Endodermal cell (in vitro differentiated cells): ENCODE measurements at regions not wholly inside any gene's neighbourhood (a gene's known extent, or its start where the extent isn't known, plus 50 kb on each side); places are given as distances from the start of the nearest gene placed in this dataset.

Experiments
- DNase-seq: peaks from one replicate; pipeline ENCODE4 v3.0.0-alpha.2; 2017
- H3K27ac ChIP-seq: 2 replicates; pipeline ENCODE4 v1.5.1; 2013; ENCODE audit warnings: mild to moderate bottlenecking, low read depth, low read length, moderate library complexity
- H3K27me3 ChIP-seq: 2 replicates; pipeline ENCODE4 v1.6.1; 2013; ENCODE audit warnings: mild to moderate bottlenecking, low read length, moderate library complexity; ENCODE audit not compliant: insufficient read depth, control insufficient read depth, poor library complexity, severe bottlenecking
- H3K36me3 ChIP-seq: 2 replicates; pipeline ENCODE4 v1.7.0; 2013; ENCODE audit warnings: mild to moderate bottlenecking, low read length, moderate library complexity; ENCODE audit not compliant: control insufficient read depth, insufficient read depth
- H3K4me1 ChIP-seq: one replicate; pipeline ENCODE4 v1.7.0; 2013; ENCODE audit warnings: low read length; ENCODE audit not compliant: control insufficient read depth, insufficient read depth
- H3K4me3 ChIP-seq: 2 replicates; pipeline ENCODE4 v1.5.1; 2013; ENCODE audit warnings: mild to moderate bottlenecking, low read length, moderate library complexity
- H3K9ac ChIP-seq: 2 replicates; pipeline ENCODE4 v1.6.1; 2013; ENCODE audit warnings: mild to moderate bottlenecking, low read length, moderate library complexity; ENCODE audit not compliant: poor library complexity, severe bottlenecking; ENCODE audit errors: extremely low read depth
- H3K9me3 ChIP-seq: 2 replicates; pipeline ENCODE4 v1.6.1; 2013; ENCODE audit warnings: mild to moderate bottlenecking, low read length, moderate library complexity; ENCODE audit not compliant: control insufficient read depth
- H3K27ac Mint-ChIP-seq: 2 replicates; pipeline ENCODE4 v1.8.0; 2020; ENCODE audit warnings: mixed read lengths
- H3K27me3 Mint-ChIP-seq: 2 replicates; pipeline ENCODE4 v1.8.0; 2021; ENCODE audit warnings: mild to moderate bottlenecking, mixed read lengths; ENCODE audit not compliant: insufficient read depth
- H3K36me3 Mint-ChIP-seq: 2 replicates; pipeline ENCODE4 v1.8.0; 2020; ENCODE audit warnings: low read depth, mixed read lengths
- H3K4me1 Mint-ChIP-seq: 2 replicates; pipeline ENCODE4 v1.8.0; 2020; ENCODE audit warnings: mixed read lengths
- H3K4me3 Mint-ChIP-seq: 2 replicates; pipeline ENCODE4 v1.8.0; 2020; ENCODE audit warnings: mild to moderate bottlenecking, moderate library complexity, mixed read lengths
- H3K9me3 Mint-ChIP-seq: 2 replicates; pipeline ENCODE4 v1.8.0; 2020; ENCODE audit warnings: mild to moderate bottlenecking, mixed read lengths
- CTCF ChIP-seq: fragments of 200-600 bp; sonication (generic); conservative IDR thresholded peaks from 2 replicates; pipeline ENCODE4 v1.5.0; 2021; ENCODE audit warnings: antibody characterized with exemption, mild to moderate bottlenecking
- WGBS, 2 experiments: methylation state at CpG; one replicate each; pipeline versions ENCODE4 v1.1.5 to v1.1.7; 2013; ENCODE audit warnings: missing lambda C conversion rate in 2 of 2, mixed read lengths in 1 of 2; ENCODE audit not compliant: insufficient coverage in 1 of 2, insufficient read length in 1 of 2; 5-methylcytosine and 5-hydroxymethylcytosine counted together

- H3K27me3 Mint-ChIP-seq = no peaks in the 10 kb centered on the region
- H3K4me3 ChIP-seq = no peak overlapping the region
- no peaks in the 10 kb centered on the region for H3K27me3 ChIP-seq
- H3K9me3 Mint-ChIP-seq = peaks cover 83% of the 10 kb centered on the region
- TF ChIP-seq CTCF = no peak
- no peak overlapping the region for H3K27ac Mint-ChIP-seq
- H3K36me3 Mint-ChIP-seq = no peaks in the 10 kb centered on the region
- H3K4me1 ChIP-seq = no peaks in the 10 kb centered on the region
- no peak overlapping the region for H3K27ac ChIP-seq
- no peak overlapping the region for H3K4me3 Mint-ChIP-seq
- no peaks in the 10 kb centered on the region for H3K36me3 ChIP-seq
- DNase-seq = no peak
- no peaks in the 10 kb centered on the region for H3K4me1 Mint-ChIP-seq
- WGBS, 2 experiments = 69 to 84% methylated on average over 6 of the region's 6 CpGs
- no peak overlapping the region for H3K9ac ChIP-seq
- peaks cover 81% of the 10 kb centered on the region for H3K9me3 ChIP-seq
These were observed 60.9 kb upstream of the USP29 start for GRCh38 chr19:57058871-57059270.

- Histone ChIP-seq H3K9ac (no peak overlapping the region), H3K4me1 (no peaks in the 10 kb centered on the region), H3K27ac (no peak overlapping the region), H3K4me3 (no peak overlapping the region), H3K27me3 (no peaks in the 10 kb centered on the region), H3K9me3 (peaks cover 72% of the 10 kb centered on the region), H3K36me3 (no peaks in the 10 kb centered on the region)
- TF ChIP-seq CTCF = no peak
- H3K36me3 Mint-ChIP-seq = no peaks in the 10 kb centered on the region
- WGBS, 2 experiments = 46 to 53% methylated on average over 4 of the region's 4 CpGs
- no peak overlapping the region for H3K27ac Mint-ChIP-seq
- H3K9me3 Mint-ChIP-seq = peaks cover 85% of the 10 kb centered on the region
- H3K27me3 Mint-ChIP-seq = no peaks in the 10 kb centered on the region
- H3K4me3 Mint-ChIP-seq = no peak overlapping the region
- no peaks in the 10 kb centered on the region for H3K4me1 Mint-ChIP-seq
- no peak for DNase-seq
These were observed 56.7 kb upstream of the USP29 start for GRCh38 chr19:57063070-57063469.

- DNase-seq = no peak
- no peaks in the 10 kb centered on the region for H3K27me3 Mint-ChIP-seq
- WGBS, 2 experiments = 70% methylated on average over 3 of the region's 3 CpGs; no CpG with 5 or more reads in 1 of the 2 experiments
- H3K4me1 Mint-ChIP-seq = no peaks in the 10 kb centered on the region
- H3K9me3 Mint-ChIP-seq = peaks cover 98% of the 10 kb centered on the region
- Histone ChIP-seq H3K36me3 (no peaks in the 10 kb centered on the region), H3K4me1 (no peaks in the 10 kb centered on the region), H3K9ac (no peak overlapping the region), H3K9me3 (peaks cover 73% of the 10 kb centered on the region), H3K4me3 (no peak overlapping the region), H3K27ac (no peak overlapping the region), H3K27me3 (no peaks in the 10 kb centered on the region)
- H3K4me3 Mint-ChIP-seq = no peak overlapping the region
- no peak for TF ChIP-seq CTCF
- no peak overlapping the region for H3K27ac Mint-ChIP-seq
- no peaks in the 10 kb centered on the region for H3K36me3 Mint-ChIP-seq
These were observed 52.3 kb upstream of the USP29 start for GRCh38 chr19:57067440-57067839.
